HEK293T (cell line): ENCODE measurements at regions not wholly inside any gene's neighbourhood (a gene's known extent, or its start where the extent isn't known, plus 50 kb on each side); places are given as distances from the start of the nearest gene placed in this dataset.

Experiments
- CTCF ChIA-PET: fragments of 350-600 bp; formaldehyde crosslinking; extraction: SDS; loops from one replicate; lab custom pipeline; 2021; ENCODE audit warnings: antibody characterized with exemption, inconsistent platforms; lab: Yijun Ruan, JAX
- POLR2A ChIA-PET: fragments of 350-600 bp; formaldehyde crosslinking; extraction: SDS; loops from one replicate; lab custom pipeline; 2020; ENCODE audit warnings: antibody characterized with exemption, inconsistent platforms; lab: Yijun Ruan, JAX
- DNase-seq: peaks from one replicate; pipeline ENCODE4 v3.0.0; 2012; ENCODE audit warnings: mixed read lengths; ENCODE audit errors: extremely low spot score
- ARNT ChIP-seq: fragments of 450-650 bp; IDR thresholded peaks from 2 replicates; pipeline ENCODE4 v1.6.1; 2017; ENCODE audit warnings: mild to moderate bottlenecking
- BHLHE40 ChIP-seq: fragments of 450-650 bp; IDR thresholded peaks from 2 replicates; pipeline ENCODE4 v1.6.1; 2016; ENCODE audit warnings: mild to moderate bottlenecking, moderate library complexity, borderline replicate concordance
- CTBP1 ChIP-seq: fragments of 450-650 bp; IDR thresholded peaks from 2 replicates; pipeline ENCODE4 v1.6.1; 2016; ENCODE audit warnings: borderline replicate concordance
- ELF4 ChIP-seq: fragments of 450-650 bp; IDR thresholded peaks from 2 replicates; pipeline ENCODE4 v1.6.1; 2017; ENCODE audit warnings: antibody characterized with exemption
- FOXA1 ChIP-seq: fragments of 450-650 bp; IDR thresholded peaks from 2 replicates; pipeline ENCODE4 v1.6.1; 2016; ENCODE audit warnings: mild to moderate bottlenecking
- FOXK2 ChIP-seq: fragments of 450-650 bp; IDR thresholded peaks from 2 replicates; pipeline ENCODE4 v1.6.1; 2016; ENCODE audit warnings: mild to moderate bottlenecking
- FOXM1 ChIP-seq: fragments of 450-650 bp; IDR thresholded peaks from 2 replicates; pipeline ENCODE4 v1.6.1; 2017; ENCODE audit warnings: mild to moderate bottlenecking, borderline replicate concordance
- HDGF ChIP-seq: fragments of 450-650 bp; IDR thresholded peaks from 2 replicates; pipeline ENCODE4 v1.6.1; 2017; ENCODE audit warnings: antibody characterized with exemption, borderline replicate concordance
- L3MBTL2 ChIP-seq: fragments of 450-650 bp; conservative IDR thresholded peaks from 2 replicates; pipeline ENCODE4 v1.6.1; 2016; ENCODE audit warnings: mild to moderate bottlenecking
- LEF1 ChIP-seq: fragments of 450-650 bp; IDR thresholded peaks from 2 replicates; pipeline ENCODE4 v1.6.1; 2017; ENCODE audit warnings: mild to moderate bottlenecking, borderline replicate concordance
- NFRKB ChIP-seq: fragments of 450-650 bp; IDR thresholded peaks from 2 replicates; pipeline ENCODE4 v1.6.1; 2016; ENCODE audit warnings: mild to moderate bottlenecking, moderate library complexity
- SP1 ChIP-seq: fragments of 450-650 bp; IDR thresholded peaks from 2 replicates; pipeline ENCODE4 v1.6.1; 2017
- SUZ12 ChIP-seq: fragments of 450-650 bp; IDR thresholded peaks from 2 replicates; pipeline ENCODE4 v1.6.1; 2016; ENCODE audit warnings: mild to moderate bottlenecking
- TARDBP ChIP-seq: fragments of 450-650 bp; IDR thresholded peaks from 2 replicates; pipeline ENCODE4 v1.6.1; 2016
- ZNF384 ChIP-seq: fragments of 450-650 bp; IDR thresholded peaks from 2 replicates; pipeline ENCODE4 v1.6.1; 2016
- TF ChIP-seq, protein P1 (sequence below): fragments of 450-650 bp; IDR thresholded peaks from 2 replicates; pipeline ENCODE4 v1.6.1; 2016

DNA sequence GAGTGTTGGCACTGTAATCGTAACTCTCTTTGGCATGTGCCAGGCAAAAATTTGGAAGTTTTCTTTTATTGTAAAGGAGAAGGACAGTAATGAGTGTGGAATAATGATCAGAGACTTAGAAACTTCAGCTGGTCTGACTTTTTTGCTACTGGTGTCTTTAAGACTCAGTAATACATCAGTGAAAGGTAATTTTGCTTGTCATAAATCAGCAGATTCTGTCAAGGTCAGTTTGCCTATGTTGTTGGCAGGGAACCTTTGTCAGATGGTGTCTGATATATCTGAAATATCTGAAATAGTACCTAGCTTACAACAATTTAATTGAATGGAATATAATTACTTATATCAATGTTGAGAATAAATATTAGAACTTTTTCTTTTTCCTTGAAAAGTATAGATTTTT is 516.9 kb downstream of the LRFN5 start:
- POLR2A ChIA-PET: no interaction called here

DNA sequence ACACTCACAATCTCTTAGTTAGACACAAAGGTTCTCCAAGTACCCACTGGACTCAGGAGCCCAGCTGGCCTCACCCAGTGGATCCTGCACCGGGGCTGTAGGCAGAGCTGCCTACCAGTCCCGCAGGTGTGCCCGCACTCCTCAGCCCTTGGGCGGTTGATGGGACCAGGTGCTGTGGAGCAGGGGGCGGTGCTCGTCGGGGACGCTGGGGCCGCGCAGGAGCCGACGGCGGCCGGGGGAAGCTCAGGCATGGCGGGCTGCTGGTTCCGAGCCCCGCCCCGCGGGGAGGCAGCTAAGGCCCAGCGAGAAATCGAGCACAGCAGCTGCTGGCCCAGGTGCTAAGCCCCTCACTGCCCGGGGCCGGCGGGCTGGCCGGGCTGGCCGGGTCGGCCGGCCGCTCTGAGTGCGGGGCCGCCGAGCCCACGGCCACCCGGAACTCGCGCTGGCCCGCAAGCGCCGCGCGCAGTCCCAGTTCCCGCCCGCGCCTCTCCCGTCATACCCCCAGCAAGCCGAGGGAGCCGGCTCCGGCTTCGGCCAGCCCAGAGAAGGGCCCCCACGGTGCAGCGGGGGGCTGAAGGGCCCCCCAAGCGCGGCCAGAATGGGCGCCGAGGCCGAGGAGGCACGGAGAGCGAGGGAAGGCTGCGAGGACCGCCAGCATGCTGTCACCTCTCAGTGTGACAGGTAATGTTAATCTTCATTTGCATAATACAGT is 506.8 kb downstream of the LRFN5 start:
- CTCF ChIA-PET: no interaction called here

More for the DNA sequence above, 516.9 kb downstream of the LRFN5 start:
- CTCF ChIA-PET: no interaction called here
- DNase-seq: no peak
- TF ChIP-seq TARDBP (no peak), SUZ12 (no peak), ARNT (no peak), L3MBTL2 (no peak), BHLHE40 (no peak), NFRKB (no peak), FOXM1 (no peak), ZNF384 (no peak), FOXK2 (no peak), FOXA1 (no peak)
- TF ChIP-seq, protein P1, sequence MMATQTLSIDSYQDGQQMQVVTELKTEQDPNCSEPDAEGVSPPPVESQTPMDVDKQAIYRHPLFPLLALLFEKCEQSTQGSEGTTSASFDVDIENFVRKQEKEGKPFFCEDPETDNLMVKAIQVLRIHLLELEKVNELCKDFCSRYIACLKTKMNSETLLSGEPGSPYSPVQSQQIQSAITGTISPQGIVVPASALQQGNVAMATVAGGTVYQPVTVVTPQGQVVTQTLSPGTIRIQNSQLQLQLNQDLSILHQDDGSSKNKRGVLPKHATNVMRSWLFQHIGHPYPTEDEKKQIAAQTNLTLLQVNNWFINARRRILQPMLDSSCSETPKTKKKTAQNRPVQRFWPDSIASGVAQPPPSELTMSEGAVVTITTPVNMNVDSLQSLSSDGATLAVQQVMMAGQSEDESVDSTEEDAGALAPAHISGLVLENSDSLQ: no peak

DNA sequence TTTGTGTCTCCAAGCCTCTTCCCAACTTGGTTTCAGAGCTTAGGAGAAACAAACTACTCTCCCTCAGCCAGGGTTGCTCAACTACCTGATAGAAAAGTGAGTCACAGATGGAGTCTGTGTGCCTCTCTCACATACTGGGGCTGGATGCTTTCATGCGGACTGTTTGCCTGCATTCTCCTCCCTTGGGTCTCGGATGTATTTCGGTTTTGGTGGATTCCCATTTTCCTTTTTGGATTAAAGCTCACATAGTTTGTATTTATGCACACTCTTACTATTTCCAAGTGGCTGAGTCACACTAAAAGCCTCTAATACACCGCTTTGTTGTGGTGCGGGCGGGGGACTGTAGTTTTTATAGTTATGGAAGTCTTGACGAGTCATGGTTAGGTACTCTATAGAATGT is 505.4 kb downstream of the LRFN5 start:
- no peak for DNase-seq
- CTCF ChIA-PET: no interaction called here
- POLR2A ChIA-PET: no interaction called here
- TF ChIP-seq L3MBTL2: no peak
- TF ChIP-seq SUZ12: no peak
- no peak for TF ChIP-seq NFRKB
- no peak for TF ChIP-seq HDGF
- no peak for TF ChIP-seq BHLHE40
- no peak for TF ChIP-seq CTBP1

More for the DNA sequence above, 506.8 kb downstream of the LRFN5 start:
- DNase-seq: no peak
- TF ChIP-seq BHLHE40: no peak
- TF ChIP-seq TARDBP: no peak
- TF ChIP-seq SP1: no peak
- no peak for TF ChIP-seq FOXM1
- no peak for TF ChIP-seq FOXA1
- no peak for TF ChIP-seq ELF4
- no peak for TF ChIP-seq FOXK2
- no peak for TF ChIP-seq ARNT
- no peak for TF ChIP-seq HDGF
- no peak for TF ChIP-seq L3MBTL2
- TF ChIP-seq CTBP1: no peak
- no peak for TF ChIP-seq SUZ12
- no peak for TF ChIP-seq LEF1
- no peak for TF ChIP-seq ZNF384
- TF ChIP-seq, protein P1: no peak
- TF ChIP-seq NFRKB: no peak
- POLR2A ChIA-PET: no interaction called here

DNA sequence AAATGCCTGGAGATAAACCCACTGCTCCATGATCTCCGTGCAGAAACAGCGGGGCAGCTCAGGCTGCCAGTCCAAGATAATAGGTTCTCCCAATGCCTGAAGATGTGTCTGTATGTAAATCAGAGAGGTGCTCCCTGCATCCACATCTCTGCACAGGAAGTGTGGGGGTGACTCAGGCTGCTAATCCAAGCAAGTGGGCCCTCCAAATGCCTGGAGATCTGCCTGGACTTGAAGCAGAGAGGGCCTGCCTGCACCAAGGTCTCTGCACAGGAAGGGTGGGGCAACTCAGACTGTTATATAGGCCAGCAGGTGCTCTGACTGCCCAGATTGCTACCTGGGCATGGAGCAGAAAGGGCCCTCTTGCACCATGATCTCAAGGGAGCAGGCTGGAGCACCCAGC is 504.7 kb downstream of the LRFN5 start:
- ChIA-PET POLR2A (no interaction called here), CTCF (no interaction called here)
- no peak for TF ChIP-seq ELF4
- TF ChIP-seq BHLHE40: no peak
- no peak for TF ChIP-seq NFRKB
- DNase-seq: no peak

DNA sequence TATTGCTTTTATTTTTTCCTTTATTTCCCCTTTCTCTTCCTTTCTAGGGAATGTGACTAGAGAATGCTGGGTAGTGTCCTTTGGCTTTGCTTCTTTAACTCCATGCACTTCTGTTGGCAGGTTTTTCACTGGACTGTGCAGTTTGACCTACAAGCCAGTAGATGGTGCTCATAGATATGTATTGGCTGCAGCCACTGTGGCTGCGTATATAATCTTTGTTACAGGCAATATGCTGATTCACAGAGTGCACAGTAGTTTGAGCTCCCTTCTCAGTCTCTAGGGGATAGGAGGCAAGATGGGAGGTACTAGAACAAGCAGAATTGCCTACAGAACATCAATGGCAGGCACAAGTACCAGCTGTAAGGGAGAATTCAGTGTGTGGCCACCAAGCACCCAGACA is 503.5 kb downstream of the LRFN5 start:
- ChIA-PET CTCF (interaction anchor here (0.5 to 0.7 kb wide), 2 partner anchors 69 to 1416 kb away, joined by 3 to 4 read pairs; no protein-coding TSS in a partner anchor), POLR2A (no interaction called here)
- peak; percentile 15 for DNase-seq
- TF ChIP-seq ARNT (no peak), LEF1 (no peak)

DNA sequence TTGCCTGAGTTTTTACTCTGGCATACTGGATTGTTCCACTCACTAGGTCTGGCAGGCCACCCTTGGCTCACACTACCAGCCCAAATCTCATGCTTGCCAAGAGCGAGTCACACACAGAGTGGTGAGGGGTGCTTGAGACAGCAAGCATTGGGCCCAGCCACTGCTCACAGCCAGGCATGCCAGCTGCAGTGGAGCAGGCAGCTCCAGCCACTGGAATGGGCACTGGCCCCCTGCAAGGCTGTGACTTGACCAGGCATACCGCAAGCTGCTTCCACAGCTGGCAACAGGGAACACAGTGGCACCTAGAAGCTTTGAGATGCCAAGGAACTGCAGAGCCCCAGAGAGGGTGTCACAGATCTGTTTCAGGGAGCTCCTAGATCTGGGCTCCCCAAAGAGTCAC is 488.5 kb downstream of the LRFN5 start:
- CTCF ChIA-PET: no interaction called here

More for the DNA sequence above, 488.5 kb downstream of the LRFN5 start:
- POLR2A ChIA-PET: no interaction called here
- TF ChIP-seq, protein P1: no peak
- TF ChIP-seq FOXM1 (no peak), ELF4 (no peak), SP1 (no peak), BHLHE40 (no peak), NFRKB (no peak), SUZ12 (no peak), TARDBP (no peak), ARNT (no peak), CTBP1 (no peak), LEF1 (no peak), FOXK2 (no peak)
- DNase-seq: no peak
